ENCODE measurements at regions not wholly inside any gene's neighbourhood (a gene's known extent, or its start where the extent isn't known, plus 50 kb on each side); places are given as distances from the start of the nearest gene placed in this dataset.

GRCh38 chr2:120552079-120552478, 183.6 kb upstream of the GLI2 start:
- TF ChIP-seq ZNF768 (tag by site-specific recombination; IDR thresholded peaks at IDR 0.05) (no peak), ZNF530 (tag by site-specific recombination; IDR thresholded peaks at IDR 0.05; ENCODE audit: low read depth) (no peak), YY1 (tag by site-specific recombination; IDR thresholded peaks at IDR 0.05) (no peak), ZBTB7A (tag by site-specific recombination; IDR thresholded peaks at IDR 0.05; ENCODE audit: low read depth) (no peak), CTCF (tag by site-specific recombination; IDR thresholded peaks at IDR 0.05) (no peak), ZNF423 (tag by site-specific recombination; IDR thresholded peaks at IDR 0.05) (no peak), ZNF274 (IDR thresholded peaks at IDR 0.05; ENCODE audit: low read length) (no peak), ZNF274 (tag by site-specific recombination; IDR thresholded peaks at IDR 0.05; ENCODE audit: borderline replicate concordance) (no peak), HOXA7 (CRISPR knock-in tag; IDR thresholded peaks at IDR 0.05; ENCODE audit: borderline replicate concordance) (no peak), ZNF596 (tag by site-specific recombination; IDR thresholded peaks at IDR 0.05) (no peak)
- TF ChIP-seq, protein P1, sequence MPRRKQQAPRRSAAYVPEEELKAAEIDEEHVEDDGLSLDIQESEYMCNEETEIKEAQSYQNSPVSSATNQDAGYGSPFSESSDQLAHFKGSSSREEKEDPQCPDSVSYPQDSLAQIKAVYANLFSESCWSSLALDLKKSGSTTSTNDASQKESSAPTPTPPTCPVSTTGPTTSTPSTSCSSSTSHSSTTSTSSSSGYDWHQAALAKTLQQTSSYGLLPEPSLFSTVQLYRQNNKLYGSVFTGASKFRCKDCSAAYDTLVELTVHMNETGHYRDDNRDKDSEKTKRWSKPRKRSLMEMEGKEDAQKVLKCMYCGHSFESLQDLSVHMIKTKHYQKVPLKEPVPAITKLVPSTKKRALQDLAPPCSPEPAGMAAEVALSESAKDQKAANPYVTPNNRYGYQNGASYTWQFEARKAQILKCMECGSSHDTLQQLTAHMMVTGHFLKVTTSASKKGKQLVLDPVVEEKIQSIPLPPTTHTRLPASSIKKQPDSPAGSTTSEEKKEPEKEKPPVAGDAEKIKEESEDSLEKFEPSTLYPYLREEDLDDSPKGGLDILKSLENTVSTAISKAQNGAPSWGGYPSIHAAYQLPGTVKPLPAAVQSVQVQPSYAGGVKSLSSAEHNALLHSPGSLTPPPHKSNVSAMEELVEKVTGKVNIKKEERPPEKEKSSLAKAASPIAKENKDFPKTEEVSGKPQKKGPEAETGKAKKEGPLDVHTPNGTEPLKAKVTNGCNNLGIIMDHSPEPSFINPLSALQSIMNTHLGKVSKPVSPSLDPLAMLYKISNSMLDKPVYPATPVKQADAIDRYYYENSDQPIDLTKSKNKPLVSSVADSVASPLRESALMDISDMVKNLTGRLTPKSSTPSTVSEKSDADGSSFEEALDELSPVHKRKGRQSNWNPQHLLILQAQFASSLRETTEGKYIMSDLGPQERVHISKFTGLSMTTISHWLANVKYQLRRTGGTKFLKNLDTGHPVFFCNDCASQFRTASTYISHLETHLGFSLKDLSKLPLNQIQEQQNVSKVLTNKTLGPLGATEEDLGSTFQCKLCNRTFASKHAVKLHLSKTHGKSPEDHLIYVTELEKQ (tag by site-specific recombination; IDR thresholded peaks at IDR 0.05; ENCODE audit: borderline replicate concordance) = no peak
